ELR (cell line): ENCODE measurements at regions not wholly inside any gene's neighbourhood (a gene's known extent, or its start where the extent isn't known, plus 50 kb on each side); places are given as distances from the start of the nearest gene placed in this dataset.
"Not testable (repeated sequence)": the region's sequence is repeated elsewhere in the genome, so short reads cannot be mapped to it uniquely, and the experiment has no call there.

Experiments used
- DNase-seq: peaks from one replicate; pipeline ENCODE4 v3.0.0-alpha.2; 2015; ENCODE audit warnings: low read depth

DNA sequence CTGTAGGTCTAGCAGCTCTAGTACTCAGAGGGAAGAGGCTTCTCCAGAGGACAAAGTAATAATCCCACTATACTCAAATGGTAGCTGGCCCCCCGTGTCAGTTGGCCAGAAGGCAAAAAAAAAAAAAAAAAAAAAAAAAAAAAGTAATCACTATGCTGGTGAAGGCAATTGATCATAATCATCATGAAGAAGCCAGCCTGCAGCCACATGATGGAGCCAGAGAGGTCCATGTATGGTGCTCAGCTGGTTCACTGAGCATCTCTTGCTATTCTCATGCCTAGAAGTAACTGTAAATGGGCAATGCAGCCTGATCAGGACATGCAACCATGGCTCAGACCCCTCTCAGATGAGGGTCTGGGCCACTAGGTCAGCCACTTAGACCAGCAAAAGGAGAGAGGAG is 378.8 kb downstream of the MED13L start:
- peak; percentile 30 for DNase-seq

- no peak for DNase-seq
Observed at GRCh38 chr12:115897729-115898128, 379.8 kb downstream of the MED13L start.

DNA sequence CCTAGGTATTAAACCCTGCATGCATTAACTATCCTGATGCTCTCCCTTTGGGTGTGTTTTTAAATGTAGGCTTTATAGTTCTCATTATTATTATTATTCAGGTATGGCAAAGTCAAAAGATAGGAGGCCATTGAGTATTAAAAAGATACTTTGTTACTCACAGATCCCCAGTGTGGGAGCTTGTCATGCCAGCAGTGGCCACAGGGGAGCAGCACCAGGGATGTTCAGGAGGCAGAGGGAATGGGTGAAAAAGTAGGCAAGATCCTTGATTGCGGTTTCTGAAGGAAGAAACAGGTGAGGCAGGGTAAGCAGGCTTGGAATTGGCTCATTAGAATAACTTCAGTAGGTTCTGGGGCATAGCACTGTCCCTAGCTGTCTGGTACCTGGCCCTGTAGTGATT is 382.2 kb downstream of the MED13L start:
- peak; percentile 39 for DNase-seq

- no peak for DNase-seq
Observed at GRCh38 chr12:115891556-115892164, 385.8 kb downstream of the MED13L start.

GRCh38 chr12:115886666-115887065 is 390.8 kb downstream of the MED13L start:
- DNase-seq = no peak

DNA sequence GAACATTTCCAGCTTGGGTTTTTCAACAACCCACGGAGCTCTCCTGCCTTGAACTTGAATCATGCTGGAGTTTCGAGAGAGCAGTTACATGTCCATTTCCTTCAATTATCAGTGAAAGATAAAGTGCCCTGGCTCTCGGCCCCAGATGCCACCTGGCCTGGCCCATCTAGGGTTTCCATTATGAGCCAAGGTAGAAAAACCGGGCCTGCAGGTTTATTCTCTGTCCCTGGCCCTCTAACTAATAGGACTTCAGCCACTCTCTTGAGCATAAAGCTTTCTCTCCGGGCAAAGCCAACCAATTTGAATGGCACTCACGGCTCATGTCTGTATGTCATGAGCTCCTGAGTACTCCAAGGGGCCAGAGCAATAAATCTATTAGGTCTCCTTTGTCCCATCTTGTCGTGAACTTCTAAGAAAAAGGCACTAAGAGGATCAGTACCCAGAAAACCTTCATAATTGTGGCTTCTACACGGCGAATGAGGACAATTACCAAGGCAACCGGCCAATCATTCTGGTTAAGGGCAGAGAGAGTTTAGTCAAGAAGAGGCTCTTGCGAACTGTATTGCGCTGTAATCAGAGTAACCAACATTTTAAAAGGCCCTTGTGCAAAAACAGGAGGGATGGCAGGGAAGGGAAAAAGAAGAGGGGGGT is 392.3 kb downstream of the MED13L start:
- no peak for DNase-seq

GRCh38 chr12:115882936-115883335 is 394.6 kb downstream of the MED13L start:
- no peak for DNase-seq

GRCh38 chr12:115880238-115880637 is 397.3 kb downstream of the MED13L start:
- no peak for DNase-seq

DNA sequence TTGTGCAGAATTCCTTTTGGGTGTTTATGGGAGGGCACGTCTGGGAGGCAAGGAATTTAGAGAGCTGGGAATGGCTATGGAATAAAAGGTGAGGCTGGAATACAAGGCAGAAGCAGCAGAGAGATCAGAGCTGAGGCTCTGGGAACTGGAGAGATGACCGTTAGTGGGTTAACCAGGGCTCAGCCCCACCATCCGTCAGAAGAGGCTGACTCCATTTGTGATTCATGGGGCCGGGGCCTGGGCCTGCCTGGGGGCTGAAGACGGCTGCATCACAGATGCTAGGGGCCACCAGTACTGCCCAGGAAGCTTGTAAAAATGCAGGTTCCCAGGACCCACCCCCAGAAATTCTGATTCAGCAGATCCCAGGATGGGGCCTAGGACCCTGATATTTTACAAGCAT is 398.1 kb downstream of the MED13L start:
- DNase-seq = no peak

DNA sequence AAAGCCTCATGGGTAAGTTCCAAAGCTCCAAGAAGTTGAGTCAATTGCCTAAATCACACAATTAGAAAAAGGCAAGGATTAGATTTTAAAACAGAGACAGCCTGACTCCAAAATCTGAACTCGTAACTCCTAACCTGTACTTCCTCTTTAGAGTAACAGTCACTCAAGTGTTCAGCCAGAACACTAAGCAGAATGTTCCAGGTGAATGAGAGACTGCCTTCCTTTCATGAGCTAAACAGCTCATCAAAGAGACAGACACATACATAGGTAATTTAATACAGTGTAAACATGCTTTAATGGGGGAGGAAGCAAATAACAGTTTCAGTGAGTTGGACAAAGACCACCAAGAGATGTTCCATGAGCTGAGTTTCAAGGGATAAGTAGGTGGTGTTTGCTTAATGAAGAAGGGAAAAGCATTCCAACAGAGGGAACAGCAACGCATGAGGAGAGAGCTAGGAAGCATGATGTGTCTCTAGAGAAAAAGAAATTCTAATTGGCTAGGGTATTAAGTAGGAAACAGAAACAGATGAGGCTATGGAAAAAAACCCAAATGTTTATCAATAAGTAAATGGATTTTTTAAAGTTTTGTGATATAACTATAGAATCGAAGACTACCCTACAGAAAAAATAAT is 403.9 kb downstream of the MED13L start:
- DNase-seq = no peak

DNA sequence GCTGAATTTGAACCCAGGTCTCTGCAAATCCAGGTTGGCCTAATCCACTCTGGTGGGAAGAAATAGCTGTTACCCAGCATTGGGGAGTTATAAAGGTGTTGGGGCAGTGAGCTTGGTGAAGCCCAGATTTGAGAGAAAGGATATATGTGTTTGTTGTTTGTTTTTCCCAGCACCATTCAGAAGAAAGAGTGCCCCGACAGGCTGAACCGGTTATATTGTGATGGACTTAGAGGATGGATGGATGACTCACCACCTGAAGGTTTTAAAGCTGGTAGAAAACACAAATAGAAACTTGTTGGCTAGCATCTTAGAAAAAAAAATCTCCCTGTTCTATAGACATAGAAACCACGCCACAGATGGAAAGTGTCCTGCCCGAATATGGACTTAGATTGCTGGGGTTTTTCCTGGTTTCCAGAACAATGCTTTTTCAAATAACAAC is 404.6 kb downstream of the MED13L start:
- no peak for DNase-seq

DNA sequence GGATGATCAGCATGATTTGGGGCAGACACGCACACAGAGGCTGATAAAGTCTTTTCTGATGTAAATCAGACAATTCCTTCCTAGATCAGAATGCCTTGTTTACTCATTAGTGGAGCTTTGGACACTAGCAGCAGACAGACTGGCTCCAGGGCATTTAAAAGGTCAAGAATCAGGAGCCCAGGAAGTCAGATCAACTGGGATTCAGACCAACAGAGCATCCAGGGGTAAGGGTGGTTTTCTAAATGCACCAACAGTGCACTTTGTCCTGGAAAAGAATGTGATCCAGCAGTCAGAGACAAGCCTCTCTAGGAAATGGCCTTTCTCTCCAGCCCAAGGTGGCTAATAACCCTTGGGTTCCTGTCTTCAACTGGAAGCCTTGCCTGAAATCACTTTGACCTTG is 405.3 kb downstream of the MED13L start:
- no peak for DNase-seq

- DNase-seq = peak; percentile 61
Observed at GRCh38 chr12:115871714-115872113, 405.8 kb downstream of the MED13L start.

DNA sequence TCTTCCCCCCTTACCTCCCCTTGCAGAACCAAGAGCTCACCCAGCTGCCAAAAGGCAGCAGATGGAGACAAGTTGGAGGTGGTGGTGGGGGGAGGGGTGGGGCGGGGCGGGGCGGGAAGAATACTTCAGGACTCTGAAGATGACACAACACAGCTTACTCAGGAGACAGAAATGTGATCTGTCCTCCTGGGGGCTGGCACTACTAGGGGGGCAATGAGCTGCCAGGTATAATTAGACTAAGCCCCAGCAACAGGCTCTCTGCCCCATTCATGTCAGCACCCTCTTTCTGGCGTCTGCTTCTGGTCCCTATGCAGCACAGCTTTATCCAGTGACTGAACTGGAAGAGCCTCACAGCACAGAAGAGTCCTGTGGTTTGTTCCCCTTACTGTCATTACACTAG is 407.0 kb downstream of the MED13L start:
- DNase-seq = no peak

- no peak for DNase-seq
Observed at GRCh38 chr12:115870021-115870420, 407.5 kb downstream of the MED13L start.

- no peak for DNase-seq
Observed at GRCh38 chr12:115869604-115870003, 407.9 kb downstream of the MED13L start.

GRCh38 chr12:115868624-115869023 is 408.9 kb downstream of the MED13L start:
- DNase-seq = no peak

- DNase-seq = no peak
Observed at GRCh38 chr12:115867854-115868253, 409.6 kb downstream of the MED13L start.

DNA sequence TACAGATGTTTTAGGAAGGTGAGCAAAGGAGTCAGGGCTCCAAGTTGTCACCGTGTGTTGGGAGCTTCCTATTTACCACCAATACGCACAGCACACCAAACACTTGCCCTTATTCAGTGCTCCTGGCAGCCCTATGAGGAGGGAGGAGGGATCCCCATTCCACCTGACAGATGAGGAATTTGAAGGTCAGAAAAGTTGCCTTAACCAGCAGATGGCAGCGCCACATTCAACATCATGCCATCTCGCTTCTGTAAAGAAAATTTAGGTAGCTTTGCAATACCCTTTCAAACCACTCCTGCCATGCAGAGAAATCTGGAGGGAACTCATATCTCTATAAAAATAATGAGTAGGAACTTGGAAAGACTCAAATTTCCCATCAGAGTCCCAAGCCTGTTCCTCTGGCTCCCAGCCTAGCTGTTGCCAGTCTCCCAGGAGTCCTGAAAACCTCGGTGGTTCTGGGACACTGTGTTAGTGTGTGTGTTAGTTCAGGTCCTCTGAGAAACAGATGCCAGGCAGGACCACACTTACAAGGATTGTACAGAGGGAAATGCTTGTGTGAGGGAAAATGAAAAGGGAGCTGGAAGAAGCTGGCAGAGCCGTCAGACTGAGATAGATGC is 410.5 kb downstream of the MED13L start:
- peak; percentile 3 for DNase-seq

DNA sequence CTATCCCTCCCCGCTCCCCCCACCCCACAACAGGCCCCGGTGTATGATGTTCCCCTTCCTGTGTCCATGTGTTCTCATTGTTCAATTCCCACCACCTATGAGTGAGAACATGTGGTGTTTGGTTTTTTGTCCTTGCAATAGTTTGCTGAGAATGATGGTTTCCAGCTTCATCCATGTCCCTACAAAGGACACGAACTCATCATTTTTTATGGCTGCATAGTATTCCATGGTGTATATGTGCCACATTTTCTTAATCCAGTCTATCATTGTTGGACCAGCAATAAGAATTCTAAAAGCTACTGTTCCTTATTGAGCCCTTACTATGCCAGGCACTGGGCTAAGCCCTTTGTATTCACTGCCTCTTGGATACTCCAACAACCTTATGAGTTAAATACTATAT is 411.2 kb downstream of the MED13L start:
- DNase-seq = not testable (repeated sequence)

- no peak for DNase-seq
Observed at GRCh38 chr12:115864396-115864795, 413.1 kb downstream of the MED13L start.

DNA sequence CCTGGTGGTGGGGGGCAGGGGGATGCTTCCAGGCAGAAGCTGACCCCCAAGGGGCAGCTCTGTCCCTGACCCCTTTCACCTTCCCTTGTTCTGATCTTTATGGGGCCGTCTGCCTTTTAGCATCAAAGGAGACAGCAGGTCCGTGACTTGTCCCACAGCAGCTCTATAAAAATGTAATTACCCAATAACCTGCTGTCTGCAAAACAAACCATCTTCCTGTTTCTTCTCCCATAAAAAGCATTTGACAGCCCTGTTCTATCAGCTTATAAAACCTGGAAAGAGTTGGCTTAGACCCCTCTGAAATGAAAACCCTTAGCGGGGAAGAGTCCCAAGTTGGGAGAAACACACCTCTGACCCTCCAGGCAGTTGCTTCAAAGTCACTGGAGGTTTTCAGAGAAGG is 416.9 kb downstream of the MED13L start:
- no peak for DNase-seq

DNA sequence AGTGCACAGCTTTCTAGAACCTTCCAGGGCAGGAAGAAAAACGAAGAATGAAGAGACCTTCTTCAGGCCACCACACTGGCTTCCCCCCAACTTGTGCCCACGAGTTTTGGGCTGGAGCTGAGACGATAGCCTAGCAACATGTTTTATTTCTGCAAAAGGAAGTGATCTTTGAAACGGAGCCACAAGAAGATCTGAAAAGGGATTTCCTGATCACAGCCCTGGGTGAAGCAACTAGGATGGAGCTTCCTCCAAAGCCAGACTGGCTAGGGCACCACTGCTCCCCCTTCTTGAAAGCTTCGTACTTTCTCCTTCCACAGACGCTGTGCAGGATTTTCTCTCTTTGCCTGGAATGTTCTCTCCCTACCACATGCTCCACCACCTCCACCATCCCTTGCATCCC is 418.3 kb downstream of the MED13L start:
- no peak for DNase-seq
